ENCODE measurements at regions not wholly inside any gene's neighbourhood (a gene's known extent, or its start where the extent isn't known, plus 50 kb on each side); places are given as distances from the start of the nearest gene placed in this dataset.

- Histone ChIP-seq H3K27me3 (ENCODE audit: low read length) (no peaks in the 10 kb centered on the region), H3K9me2 (replicated peaks; ENCODE audit: insufficient read depth, low read length) (no peaks in the 10 kb centered on the region), H3K27ac (ENCODE audit: low read depth, low read length) (peak overlapping the region; percentile 69), H3K4me3 (ENCODE audit: insufficient read depth, low read length, poor library complexity, severe bottlenecking) (peak overlapping the region; percentile 43), H3K36me3 (ENCODE audit: low read length) (no peaks in the 10 kb centered on the region), H3K9ac (ENCODE audit: low read length) (peak overlapping the region; percentile 53), H2AFZ (ENCODE audit: low read depth, low read length, severe bottlenecking) (peak overlapping the region; percentile 54), H4K20me1 (ENCODE audit: low read depth, low read length) (no peaks in the 10 kb centered on the region), H3K79me2 (ENCODE audit: insufficient read depth, low read length) (no peaks in the 10 kb centered on the region), H3K9me3 (ENCODE audit: insufficient read depth, low read length) (no peaks in the 10 kb centered on the region), H3K4me2 (ENCODE audit: low read depth, low read length, poor library complexity, severe bottlenecking) (peak overlapping the region; percentile 65), H3F3A (ENCODE audit: insufficient read depth) (peaks cover 21% of the 10 kb centered on the region)
- TF ChIP-seq EZH2phosphoT487 (conservative IDR thresholded peaks at IDR 0.05; ENCODE audit: low read length) (no peak), CTCF (IDR thresholded peaks at IDR 0.05; ENCODE audit: insufficient read depth, low read length, poor library complexity, severe bottlenecking) (no peak)
Measured at GRCh38 chr3:56915966-56916586, 114.3 kb upstream of the ARHGEF3 start.

- Histone ChIP-seq H3K27ac (ENCODE audit: low read depth, low read length) (no peak overlapping the region), H2AFZ (ENCODE audit: low read depth, low read length, severe bottlenecking) (no peak overlapping the region), H3K4me3 (ENCODE audit: insufficient read depth, low read length, poor library complexity, severe bottlenecking) (no peak overlapping the region), H3F3A (ENCODE audit: insufficient read depth) (peaks cover 21% of the 10 kb centered on the region), H3K79me2 (ENCODE audit: insufficient read depth, low read length) (no peaks in the 10 kb centered on the region), H3K9me2 (replicated peaks; ENCODE audit: insufficient read depth, low read length) (no peaks in the 10 kb centered on the region), H3K4me2 (ENCODE audit: low read depth, low read length, poor library complexity, severe bottlenecking) (no peak overlapping the region), H4K20me1 (ENCODE audit: low read depth, low read length) (no peaks in the 10 kb centered on the region), H3K27me3 (ENCODE audit: low read length) (no peaks in the 10 kb centered on the region), H3K36me3 (ENCODE audit: low read length) (no peaks in the 10 kb centered on the region), H3K9ac (ENCODE audit: low read length) (no peak overlapping the region), H3K9me3 (ENCODE audit: insufficient read depth, low read length) (no peaks in the 10 kb centered on the region)
- TF ChIP-seq EZH2phosphoT487 (conservative IDR thresholded peaks at IDR 0.05; ENCODE audit: low read length) (no peak), CTCF (IDR thresholded peaks at IDR 0.05; ENCODE audit: insufficient read depth, low read length, poor library complexity, severe bottlenecking) (no peak)
Measured at GRCh38 chr3:56914646-56915045, 112.9 kb upstream of the ARHGEF3 start.

GRCh38 chr3:56911363-56911762 is 109.6 kb upstream of the ARHGEF3 start:
- Histone ChIP-seq H4K20me1 (ENCODE audit: low read depth, low read length) (no peaks in the 10 kb centered on the region), H3K36me3 (ENCODE audit: low read length) (no peaks in the 10 kb centered on the region), H3K79me2 (ENCODE audit: insufficient read depth, low read length) (no peaks in the 10 kb centered on the region), H3K27ac (ENCODE audit: low read depth, low read length) (no peak overlapping the region), H3K4me3 (ENCODE audit: insufficient read depth, low read length, poor library complexity, severe bottlenecking) (no peak overlapping the region), H3F3A (ENCODE audit: insufficient read depth) (no peaks in the 10 kb centered on the region), H2AFZ (ENCODE audit: low read depth, low read length, severe bottlenecking) (no peak overlapping the region), H3K9me3 (ENCODE audit: insufficient read depth, low read length) (no peaks in the 10 kb centered on the region), H3K4me2 (ENCODE audit: low read depth, low read length, poor library complexity, severe bottlenecking) (no peak overlapping the region), H3K27me3 (ENCODE audit: low read length) (no peaks in the 10 kb centered on the region), H3K9me2 (replicated peaks; ENCODE audit: insufficient read depth, low read length) (no peaks in the 10 kb centered on the region), H3K9ac (ENCODE audit: low read length) (no peak overlapping the region)
- TF ChIP-seq CTCF (IDR thresholded peaks at IDR 0.05; ENCODE audit: insufficient read depth, low read length, poor library complexity, severe bottlenecking): no peak
- no peak for TF ChIP-seq EZH2phosphoT487 (conservative IDR thresholded peaks at IDR 0.05; ENCODE audit: low read length)

All from SU-DHL-6 (cell line).